SK-N-SH (cell line): ENCODE measurements at regions not wholly inside any gene's neighbourhood (a gene's known extent, or its start where the extent isn't known, plus 50 kb on each side); places are given as distances from the start of the nearest gene placed in this dataset.

ENCODE experiments used
- CTCF ChIA-PET: fragments of 300-600, 350-600 bp; formaldehyde crosslinking; extraction: SDS; loops from one replicate; lab custom pipeline; 2021; lab: Yijun Ruan, JAX
- POLR2A ChIA-PET: fragments of 350-600 bp; sonication (Branson Sonifier 250); formaldehyde crosslinking; extraction: SDS; loops from one replicate; lab custom pipeline; 2020; ENCODE audit warnings: antibody characterized with exemption, inconsistent platforms; lab: Yijun Ruan, JAX
- DNase-seq: peaks from one replicate; pipeline ENCODE4 v3.0.0; 2012
- H2AFZ ChIP-seq: fragments of 200-600 bp; sonication (generic); 2 replicates; pipeline ENCODE4 v1.8.1; 2016; ENCODE audit warnings: antibody characterized with exemption, mild to moderate bottlenecking, low read depth
- H3F3A ChIP-seq: fragments of 200-600 bp; sonication (generic); replicated peaks from 2 replicates; pipeline ENCODE3; 2016; ENCODE audit warnings: antibody characterized with exemption, mild to moderate bottlenecking; ENCODE audit not compliant: insufficient read depth
- H3K27ac ChIP-seq, 2 experiments: fragments of 200-500 bp in 1 of 2; fragments of 200-600 bp in 1 of 2; sonication (Bioruptor generic) in 1 of 2; sonication (generic), shearing (Covaris generic) in 1 of 2; 2 replicates each; pipeline versions ENCODE4 v1.5.1 to v1.6.1; 2014 to 2016; ENCODE audit warnings: low read depth in 2 of 2, inconsistent platforms in 1 of 2, low read length in 1 of 2, mild to moderate bottlenecking in 1 of 2, mixed read lengths in 1 of 2
- H3K27me3 ChIP-seq: fragments of 200-600 bp; sonication (generic), shearing (Covaris generic); 2 replicates; pipeline ENCODE4 v1.6.1; 2016; ENCODE audit warnings: mixed run types; ENCODE audit not compliant: insufficient read depth
- H3K36me3 ChIP-seq, 2 experiments: fragments of 200-500 bp in 1 of 2; fragments of 200-600 bp in 1 of 2; sonication (Bioruptor generic) in 1 of 2; sonication (generic) in 1 of 2; replicated peaks in 1 of 2; 2 replicates each; pipeline versions ENCODE3 to v1.5.1; 2014 to 2016; ENCODE audit warnings: low read length in 1 of 2, mild to moderate bottlenecking in 1 of 2; ENCODE audit not compliant: insufficient read depth in 2 of 2, control insufficient read depth in 1 of 2
- H3K4me1 ChIP-seq, 2 experiments: fragments of 200-500 bp in 1 of 2; fragments of 200-600 bp in 1 of 2; sonication (Bioruptor generic) in 1 of 2; sonication (generic), shearing (Covaris generic) in 1 of 2; 2 replicates each; pipeline versions ENCODE4 v1.5.1 to v1.6.1; 2014 to 2016; ENCODE audit warnings: low read depth in 1 of 2, low read length in 1 of 2, mixed run types in 1 of 2; ENCODE audit not compliant: insufficient read depth in 2 of 2, control insufficient read depth in 1 of 2
- H3K4me2 ChIP-seq: fragments of 200-600 bp; sonication (generic), shearing (Covaris generic); 2 replicates; pipeline ENCODE4 v1.6.1; 2017; ENCODE audit warnings: mixed run types
- H3K4me3 ChIP-seq, 2 experiments: fragments of 200-500 bp in 1 of 2; fragments of 200-600 bp in 1 of 2; sonication (Bioruptor generic) in 1 of 2; sonication (generic), shearing (Covaris generic) in 1 of 2; 2 replicates each; pipeline versions ENCODE4 v1.5.1 to v1.8.1; 2014 to 2016; ENCODE audit warnings: low read depth in 2 of 2, inconsistent platforms in 1 of 2, low read length in 1 of 2, mild to moderate bottlenecking in 1 of 2, mixed read lengths in 1 of 2, moderate library complexity in 1 of 2
- H3K79me2 ChIP-seq: fragments of 200-600 bp; sonication (generic); 2 replicates; pipeline ENCODE4 v1.8.1; 2017; ENCODE audit warnings: mild to moderate bottlenecking; ENCODE audit not compliant: insufficient read depth
- H3K9ac ChIP-seq: fragments of 200-600 bp; sonication (generic); 2 replicates; pipeline ENCODE4 v1.6.1; 2017; ENCODE audit warnings: mixed run types
- H3K9me2 ChIP-seq: fragments of 200-600 bp; sonication (generic); 2 replicates; pipeline ENCODE4 v1.6.1; 2017; ENCODE audit warnings: mixed run types
- H3K9me3 ChIP-seq: fragments of 200-600 bp; sonication (generic); 2 replicates; pipeline ENCODE4 v1.6.1; 2017; ENCODE audit warnings: mixed run types, mild to moderate bottlenecking, moderate library complexity
- H4K20me1 ChIP-seq: fragments of 200-600 bp; sonication (generic); 2 replicates; pipeline ENCODE4 v1.6.1; 2017; ENCODE audit warnings: mild to moderate bottlenecking, mixed run types; ENCODE audit not compliant: insufficient read depth
- CHD2 ChIP-seq: fragments of 150-350 bp; IDR thresholded peaks from 2 replicates; pipeline ENCODE4 v1.6.1; 2018; ENCODE audit warnings: low read length; ENCODE audit not compliant: partially characterized antibody
- ELF1 ChIP-seq: IDR thresholded peaks from 2 replicates; pipeline ENCODE4 v1.4.0; 2012
- EP300 ChIP-seq, 2 experiments: IDR thresholded peaks; 2 replicates each; pipeline versions ENCODE4 v1.4.0 to v1.6.1; 2012; ENCODE audit warnings: borderline replicate concordance in 1 of 2, low read depth in 1 of 2, low read length in 1 of 2
- FOSL2 ChIP-seq: IDR thresholded peaks from 2 replicates; pipeline ENCODE4 v1.4.0; 2012; ENCODE audit warnings: low read depth, mild to moderate bottlenecking, moderate library complexity, borderline replicate concordance
- FOXM1 ChIP-seq: IDR thresholded peaks from 2 replicates; pipeline ENCODE4 v1.4.0; 2012; ENCODE audit warnings: low read depth, mild to moderate bottlenecking
- GATA2 ChIP-seq: sonication (generic); formaldehyde crosslinking; IDR thresholded peaks from 2 replicates; pipeline ENCODE4 v1.5.0; 2020; ENCODE audit warnings: mild to moderate bottlenecking, missing genetic modification reagents
- IRF3 ChIP-seq: fragments of 150-350 bp; IDR thresholded peaks from 2 replicates; pipeline ENCODE4 v1.6.1; 2016; ENCODE audit warnings: mild to moderate bottlenecking, low read depth, low read length
- JUND ChIP-seq: IDR thresholded peaks from 2 replicates; pipeline ENCODE4 v1.4.0; 2012
- MAX ChIP-seq: IDR thresholded peaks from 2 replicates; pipeline ENCODE4 v1.4.0; 2012; ENCODE audit warnings: low read depth
- MXI1 ChIP-seq: IDR thresholded peaks from 2 replicates; pipeline ENCODE4 v1.6.1; 2012; ENCODE audit warnings: mild to moderate bottlenecking, low read depth, low read length, improper control_type of control experiment
- NFIC ChIP-seq: IDR thresholded peaks from 2 replicates; pipeline ENCODE4 v1.4.0; 2012; ENCODE audit warnings: borderline replicate concordance
- PBX3 ChIP-seq: IDR thresholded peaks from 2 replicates; pipeline ENCODE4; 2012
- POLR2AphosphoS5 ChIP-seq: IDR thresholded peaks from 2 replicates; pipeline ENCODE4 v1.6.1; 2012; ENCODE audit warnings: low read depth, low read length
- REST ChIP-seq: IDR thresholded peaks from 2 replicates; pipeline ENCODE4 v1.6.1; 2012; ENCODE audit warnings: mild to moderate bottlenecking, low read depth, low read length, moderate library complexity
- RFX5 ChIP-seq: IDR thresholded peaks from 2 replicates; pipeline ENCODE4 v1.6.1; 2012; ENCODE audit warnings: mild to moderate bottlenecking, improper control_type of control experiment, low read length
- RXRA ChIP-seq: IDR thresholded peaks from 2 replicates; pipeline ENCODE4 v1.4.0; 2012; ENCODE audit warnings: low read depth, mild to moderate bottlenecking, borderline replicate concordance
- SMC3 ChIP-seq: IDR thresholded peaks from 2 replicates; pipeline ENCODE4 v1.6.1; 2012; ENCODE audit warnings: low read depth, low read length, improper control_type of control experiment
- TCF12 ChIP-seq: IDR thresholded peaks from 2 replicates; pipeline ENCODE4 v1.4.0; 2012
- WGBS: methylation state at CpG from one replicate; pipeline ENCODE4 v1.1.6; 2017; ENCODE audit warnings: low lambda C conversion rate; 5-methylcytosine and 5-hydroxymethylcytosine counted together

GRCh38 chr20:48169650-48170225 lies 384.5 kb upstream of the SULF2 start:
- no peak for DNase-seq
- no peaks in the 10 kb centered on the region for H3K36me3 ChIP-seq
- no peaks in the 10 kb centered on the region for H3F3A ChIP-seq
- H3K4me2 ChIP-seq, result no peak overlapping the region
- no peak overlapping the region for H3K9ac ChIP-seq
- no peaks in the 10 kb centered on the region for H3K4me1 ChIP-seq
- peaks cover 8% of the 10 kb centered on the region; the same call in 1 of the 2 replicates for H3K27me3 ChIP-seq
- no peaks in the 10 kb centered on the region for H4K20me1 ChIP-seq
- WGBS, result 58% methylated on average over 15 of the region's 15 CpGs
- TF ChIP-seq EP300 (IDR thresholded peaks at IDR 0.05; ENCODE audit: borderline replicate concordance in 1 of 2, low read depth in 1 of 2, low read length in 1 of 2), result no peak
- TF ChIP-seq POLR2AphosphoS5, result no peak
- no peak for TF ChIP-seq JUND
- no peak for TF ChIP-seq FOSL2
- no peak for TF ChIP-seq REST
- TF ChIP-seq RXRA, result no peak
- no peak for TF ChIP-seq TCF12
- TF ChIP-seq ELF1, result no peak
- no peak for TF ChIP-seq PBX3
- no peak for TF ChIP-seq FOXM1
- no peak for TF ChIP-seq IRF3
- no peak for TF ChIP-seq SMC3
- no peak for TF ChIP-seq GATA2 (CRISPR knock-in tag)
- no peak for TF ChIP-seq NFIC
- no peak for TF ChIP-seq CHD2
- no peak for TF ChIP-seq MXI1
- TF ChIP-seq MAX, result no peak
- no peak for TF ChIP-seq RFX5
- TF ChIP-seq, all 33 proteins: peak for 0
- no peak overlapping the region for H2AFZ ChIP-seq
- CTCF ChIA-PET, result interaction anchor here (1.1 kb wide), 1 partner anchor 383 kb away, joined by 5 read pairs; no protein-coding TSS in a partner anchor
- H3K27ac ChIP-seq, result no peak overlapping the region
- no peaks in the 10 kb centered on the region for H3K79me2 ChIP-seq
- H3K9me2 ChIP-seq, result no peaks in the 10 kb centered on the region
- POLR2A ChIA-PET, result no interaction called here
- no peaks in the 10 kb centered on the region for H3K9me3 ChIP-seq
- no peak overlapping the region for H3K4me3 ChIP-seq
